ENCODE measurements at regions not wholly inside any gene's neighbourhood (a gene's known extent, or its start where the extent isn't known, plus 50 kb on each side); places are given as distances from the start of the nearest gene placed in this dataset.

- no peaks in the 10 kb centered on the region for H3K27me3 ChIP-seq
- intact Hi-C loops (cut with DNase I) = no loop called here
- no peaks in the 10 kb centered on the region for H3K36me3 ChIP-seq
- H3K4me1 ChIP-seq = no peaks in the 10 kb centered on the region
- H3K4me3 ChIP-seq = no peak overlapping the region
- H3K9me3 ChIP-seq = peaks cover 0 to 18% (median 3%) of the 10 kb centered on the region in 4 donors
- TF ChIP-seq CTCF (IDR thresholded peaks at IDR 0.05) (no peak), POLR2AphosphoS5 (IDR thresholded peaks at IDR 0.05) (no peak), POLR2A (IDR thresholded peaks at IDR 0.05; ENCODE audit: low read depth) (no peak), EP300 (IDR thresholded peaks at IDR 0.05) (no peak)
- H3K27ac ChIP-seq (replicated peaks in 1 of 4) = no peak overlapping the region
- WGBS = no CpG with 5 or more reads among the region's 4 CpGs
- no peak for DNase-seq (ENCODE audit: extremely low spot score)
Observed at GRCh38 chr10:83580373-83581012, 558.8 kb upstream of the GHITM start.

GRCh38 chr10:83582407-83583095 lies 556.8 kb upstream of the GHITM start:
- intact Hi-C loops (cut with DNase I) = no loop called here
- Histone ChIP-seq H3K36me3 (no peaks in the 10 kb centered on the region), H3K4me3 (no peak overlapping the region), H3K27me3 (no peaks in the 10 kb centered on the region), H3K4me1 (no peaks in the 10 kb centered on the region), H3K9me3 (peaks cover 0 to 8% (median 1%) of the 10 kb centered on the region in 4 donors), H3K27ac (replicated peaks in 1 of 4) (no peak overlapping the region)
- TF ChIP-seq POLR2A (IDR thresholded peaks at IDR 0.05; ENCODE audit: low read depth) = no peak
- no peak for TF ChIP-seq CTCF (IDR thresholded peaks at IDR 0.05)
- no peak for TF ChIP-seq POLR2AphosphoS5 (IDR thresholded peaks at IDR 0.05)
- TF ChIP-seq EP300 (IDR thresholded peaks at IDR 0.05) = no peak
- DNase-seq (ENCODE audit: extremely low spot score) = no peak
- 68% methylated on average over 3 of the region's 3 CpGs for WGBS

GRCh38 chr10:83585686-83586085 lies 553.6 kb upstream of the GHITM start:
- intact Hi-C loops (cut with DNase I) = no loop called here
- Histone ChIP-seq H3K27ac (replicated peaks in 1 of 4) (no peak overlapping the region), H3K4me1 (no peaks in the 10 kb centered on the region), H3K36me3 (no peaks in the 10 kb centered on the region), H3K27me3 (no peaks in the 10 kb centered on the region), H3K4me3 (no peak overlapping the region), H3K9me3 (no peaks in the 10 kb centered on the region)
- DNase-seq (ENCODE audit: extremely low spot score) = no peak
- TF ChIP-seq POLR2A (IDR thresholded peaks at IDR 0.05; ENCODE audit: low read depth) (no peak), EP300 (IDR thresholded peaks at IDR 0.05) (no peak), CTCF (IDR thresholded peaks at IDR 0.05) (no peak), POLR2AphosphoS5 (IDR thresholded peaks at IDR 0.05) (no peak)
- 83% methylated on average over 2 of the region's 2 CpGs for WGBS

DNA sequence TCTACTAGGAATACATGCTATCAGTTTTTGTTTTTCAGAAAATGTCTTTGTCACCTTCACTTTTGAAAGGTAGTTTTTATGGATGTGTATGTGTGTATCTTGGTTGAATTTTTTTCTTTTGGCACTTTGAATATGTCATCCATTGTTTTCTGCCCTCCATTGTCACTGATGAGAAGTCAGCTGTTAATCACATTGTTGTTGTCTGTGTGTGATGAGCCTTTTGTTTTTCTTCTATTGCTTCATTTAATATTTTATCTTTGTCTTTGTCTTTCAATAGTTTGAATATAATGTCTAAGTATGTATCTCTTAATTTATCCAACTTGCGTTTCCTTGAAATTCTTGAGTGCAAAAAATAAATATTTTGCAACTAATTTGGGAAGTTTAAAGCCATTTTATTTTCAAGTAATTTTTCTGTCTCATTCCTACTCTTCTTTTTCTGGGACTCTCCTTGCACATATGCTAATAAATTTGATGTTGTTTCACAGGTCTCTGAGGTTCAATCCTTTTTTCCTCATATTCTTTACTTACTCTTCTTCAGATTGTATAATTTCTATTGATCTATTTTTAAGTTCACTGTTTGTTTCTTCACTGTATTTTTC lies 546.9 kb upstream of the GHITM start:
- WGBS = 94% methylated on average over 1 of the region's 1 CpG
- DNase-seq (ENCODE audit: extremely low spot score) = no peak
- intact Hi-C loops (cut with DNase I) = no loop called here
- TF ChIP-seq POLR2AphosphoS5 (IDR thresholded peaks at IDR 0.05) = no peak
- TF ChIP-seq EP300 (IDR thresholded peaks at IDR 0.05) = no peak
- TF ChIP-seq CTCF (IDR thresholded peaks at IDR 0.05) = no peak
- no peak for TF ChIP-seq POLR2A (IDR thresholded peaks at IDR 0.05; ENCODE audit: low read depth)
- Histone ChIP-seq H3K4me3 (no peak overlapping the region), H3K9me3 (peaks cover 0 to 15% (median 10%) of the 10 kb centered on the region in 4 donors), H3K27me3 (no peaks in the 10 kb centered on the region), H3K27ac (replicated peaks in 1 of 4) (no peak overlapping the region), H3K4me1 (no peaks in the 10 kb centered on the region), H3K36me3 (no peaks in the 10 kb centered on the region)
